Activated B cell treated with CpG ODN at 0.5 μM for 24 hours (primary cell): ENCODE measurements at regions not wholly inside any gene's neighbourhood (a gene's known extent, or its start where the extent isn't known, plus 50 kb on each side); places are given as distances from the start of the nearest gene placed in this dataset.

Experiments
- ATAC-seq: fragments of 200-7000 bp; cut with Tn5 transposase; one replicate; pipeline ENCODE4 v1.10.0; 2021; ENCODE audit warnings: low read depth, mild to moderate bottlenecking, moderate library complexity
- CTCF ChIA-PET: fragments of 350-600 bp; sonication (Branson Sonifier 250); formaldehyde crosslinking; loops from one replicate; lab custom pipeline; 2021; ENCODE audit warnings: antibody characterized with exemption; lab: Charles Lee
- POLR2A ChIA-PET: fragments of 350-600 bp; sonication (Branson Sonifier 250); formaldehyde crosslinking; loops from one replicate; lab custom pipeline; 2021; ENCODE audit warnings: antibody characterized with exemption; lab: Charles Lee
- DNase-seq: peaks from one replicate; pipeline ENCODE4 v3.0.0; 2022
- H3K27ac Mint-ChIP-seq: one replicate; pipeline ENCODE4 v1.8.0; 2020; ENCODE audit warnings: mixed read lengths
- H3K27me3 Mint-ChIP-seq: one replicate; pipeline ENCODE4 v1.8.0; 2021; ENCODE audit warnings: mixed read lengths
- H3K36me3 Mint-ChIP-seq: one replicate; pipeline ENCODE4 v1.8.0; 2021; ENCODE audit warnings: low read depth, mixed read lengths
- H3K4me1 Mint-ChIP-seq: one replicate; pipeline ENCODE4 v1.8.0; 2021; ENCODE audit warnings: mixed read lengths
- H3K4me3 Mint-ChIP-seq: one replicate; pipeline ENCODE4 v1.8.0; 2020; ENCODE audit warnings: mild to moderate bottlenecking, mixed read lengths
- H3K9me3 Mint-ChIP-seq: one replicate; pipeline ENCODE4 v1.8.0; 2020; ENCODE audit warnings: mixed read lengths
- intact Hi-C: fragments of 100-400 bp; cut with micrococcal nuclease; formaldehyde crosslinking; loops from one replicate; pipeline ENCODE4 v1.15.1; 2024
- TF ChIP-seq, protein P1 (sequence below): fragments of 200-600 bp; IDR thresholded peaks from one replicate; pipeline ENCODE4 v1.8.0; 2022; ENCODE audit warnings: antibody characterized with exemption, mild to moderate bottlenecking

GRCh38 chr3:99586701-99587100 lies 51.7 kb upstream of the COL8A1 start:
- DNase-seq, result no peak
- peaks cover 2% of the 10 kb centered on the region for H3K27me3 Mint-ChIP-seq
- no peak overlapping the region for H3K27ac Mint-ChIP-seq
- no peaks in the 10 kb centered on the region for H3K36me3 Mint-ChIP-seq
- no peak for ATAC-seq
- ChIA-PET POLR2A (no interaction called here), CTCF (no interaction called here)
- no peaks in the 10 kb centered on the region for H3K9me3 Mint-ChIP-seq
- H3K4me1 Mint-ChIP-seq, result no peaks in the 10 kb centered on the region
- H3K4me3 Mint-ChIP-seq, result no peak overlapping the region
- intact Hi-C loops, result no loop called here
- TF ChIP-seq, protein P1, sequence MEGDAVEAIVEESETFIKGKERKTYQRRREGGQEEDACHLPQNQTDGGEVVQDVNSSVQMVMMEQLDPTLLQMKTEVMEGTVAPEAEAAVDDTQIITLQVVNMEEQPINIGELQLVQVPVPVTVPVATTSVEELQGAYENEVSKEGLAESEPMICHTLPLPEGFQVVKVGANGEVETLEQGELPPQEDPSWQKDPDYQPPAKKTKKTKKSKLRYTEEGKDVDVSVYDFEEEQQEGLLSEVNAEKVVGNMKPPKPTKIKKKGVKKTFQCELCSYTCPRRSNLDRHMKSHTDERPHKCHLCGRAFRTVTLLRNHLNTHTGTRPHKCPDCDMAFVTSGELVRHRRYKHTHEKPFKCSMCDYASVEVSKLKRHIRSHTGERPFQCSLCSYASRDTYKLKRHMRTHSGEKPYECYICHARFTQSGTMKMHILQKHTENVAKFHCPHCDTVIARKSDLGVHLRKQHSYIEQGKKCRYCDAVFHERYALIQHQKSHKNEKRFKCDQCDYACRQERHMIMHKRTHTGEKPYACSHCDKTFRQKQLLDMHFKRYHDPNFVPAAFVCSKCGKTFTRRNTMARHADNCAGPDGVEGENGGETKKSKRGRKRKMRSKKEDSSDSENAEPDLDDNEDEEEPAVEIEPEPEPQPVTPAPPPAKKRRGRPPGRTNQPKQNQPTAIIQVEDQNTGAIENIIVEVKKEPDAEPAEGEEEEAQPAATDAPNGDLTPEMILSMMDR, result no peak

GRCh38 chr3:99579965-99580364 lies 58.4 kb upstream of the COL8A1 start:
- TF ChIP-seq, protein P1, result no peak
- ChIA-PET POLR2A (no interaction called here), CTCF (no interaction called here)
- DNase-seq (no peak), ATAC-seq (no peak)
- no peak overlapping the region for H3K27ac Mint-ChIP-seq
- H3K27me3 Mint-ChIP-seq, result peaks cover 2% of the 10 kb centered on the region
- intact Hi-C loops, result no loop called here
- no peaks in the 10 kb centered on the region for H3K9me3 Mint-ChIP-seq
- H3K4me3 Mint-ChIP-seq, result no peak overlapping the region
- H3K36me3 Mint-ChIP-seq, result no peaks in the 10 kb centered on the region
- no peaks in the 10 kb centered on the region for H3K4me1 Mint-ChIP-seq

- POLR2A ChIA-PET, result no interaction called here
- DNase-seq (no peak), ATAC-seq (no peak)
- Mint-ChIP-seq H3K36me3 (no peaks in the 10 kb centered on the region), H3K4me3 (no peak overlapping the region), H3K4me1 (no peaks in the 10 kb centered on the region), H3K27me3 (peaks cover 2% of the 10 kb centered on the region), H3K27ac (no peak overlapping the region), H3K9me3 (no peaks in the 10 kb centered on the region)
- TF ChIP-seq, protein P1, result no peak
- CTCF ChIA-PET, result no interaction called here
- intact Hi-C loops, result no loop called here
Measured at GRCh38 chr3:99579246-99579645, 59.1 kb upstream of the COL8A1 start.

GRCh38 chr3:99578339-99578970 lies 59.9 kb upstream of the COL8A1 start:
- intact Hi-C loops, result no loop called here
- Mint-ChIP-seq H3K27ac (no peak overlapping the region), H3K4me3 (no peak overlapping the region), H3K36me3 (no peaks in the 10 kb centered on the region), H3K4me1 (no peaks in the 10 kb centered on the region), H3K27me3 (no peaks in the 10 kb centered on the region), H3K9me3 (no peaks in the 10 kb centered on the region)
- ChIA-PET POLR2A (no interaction called here), CTCF (no interaction called here)
- DNase-seq (no peak), ATAC-seq (no peak)
- TF ChIP-seq, protein P1, result no peak

DNA sequence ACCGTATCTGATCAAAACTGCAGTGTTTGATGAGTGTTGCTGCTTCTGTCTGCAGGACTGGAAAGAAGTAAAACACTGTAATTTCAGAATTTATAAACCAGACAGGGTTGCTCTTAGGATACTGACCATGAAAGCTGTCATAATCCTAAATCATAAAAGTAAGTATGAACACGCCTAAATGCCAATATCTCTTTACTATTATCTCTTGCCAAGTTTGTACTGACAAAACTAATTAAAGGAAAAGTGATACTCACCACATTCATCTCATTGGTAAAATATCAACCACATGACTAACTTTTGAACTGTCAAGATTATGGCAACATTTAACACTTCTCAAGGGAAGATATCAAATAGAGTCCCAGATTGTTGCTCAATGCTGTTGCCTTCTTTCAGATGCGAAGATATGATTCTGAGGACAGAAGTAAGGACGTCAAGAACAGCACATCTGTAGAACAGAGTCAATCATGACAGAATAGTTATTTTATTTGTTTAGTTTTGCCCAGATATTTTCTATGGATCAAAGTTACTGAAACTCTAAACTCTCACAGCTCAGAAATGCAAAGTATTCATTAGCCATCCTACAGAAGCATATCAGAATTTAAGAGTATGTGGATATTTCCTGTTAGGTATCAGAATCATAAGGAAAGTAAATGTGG lies 61.4 kb upstream of the COL8A1 start:
- no peak for ATAC-seq
- Mint-ChIP-seq H3K9me3 (no peaks in the 10 kb centered on the region), H3K4me1 (no peaks in the 10 kb centered on the region), H3K36me3 (no peaks in the 10 kb centered on the region), H3K4me3 (no peak overlapping the region), H3K27ac (no peak overlapping the region), H3K27me3 (no peaks in the 10 kb centered on the region)
- TF ChIP-seq, protein P1, result no peak
- no peak for DNase-seq
- POLR2A ChIA-PET, result no interaction called here
- CTCF ChIA-PET, result no interaction called here
- intact Hi-C loops, result no loop called here
